Stimulated activated CD8-positive, alpha-beta memory T cell treated with anti-CD3 and anti-CD28 coated beads, Interleukin-4, amount 100 ng/mL, for 1 hour (primary cell): ENCODE measurements at regions not wholly inside any gene's neighbourhood (a gene's known extent, or its start where the extent isn't known, plus 50 kb on each side); places are given as distances from the start of the nearest gene placed in this dataset.

Experiments used
- DNase-seq, 2 donors: peaks; one replicate each; pipeline ENCODE4 v3.0.0-alpha.2; 2020; ENCODE audit warnings: low read depth in 2 of 2, low spot score in 1 of 2

- no peak for DNase-seq
Observed at GRCh38 chr21:15151385-15152103, 86.7 kb upstream of the NRIP1 start.

GRCh38 chr21:15152591-15152990, 87.8 kb upstream of the NRIP1 start:
- DNase-seq, result no peak

- DNase-seq, result no peak
Observed at GRCh38 chr21:15159382-15160020, 94.7 kb upstream of the NRIP1 start.

GRCh38 chr21:15160136-15160535, 95.3 kb upstream of the NRIP1 start:
- no peak for DNase-seq

GRCh38 chr21:15162921-15163320, 98.1 kb upstream of the NRIP1 start:
- no peak for DNase-seq

GRCh38 chr21:15164273-15164672, 99.5 kb upstream of the NRIP1 start:
- DNase-seq, result no peak

- no peak for DNase-seq
Observed at GRCh38 chr21:15164678-15165303, 100.0 kb upstream of the NRIP1 start.

GRCh38 chr21:15170614-15171013, 105.8 kb upstream of the NRIP1 start:
- DNase-seq, result no peak

- DNase-seq, result no peak
Observed at GRCh38 chr21:15171546-15171945, 106.7 kb upstream of the NRIP1 start.

- no peak for DNase-seq
Observed at GRCh38 chr21:15172963-15173362, 108.2 kb upstream of the NRIP1 start.

- DNase-seq, result no peak
Observed at GRCh38 chr21:15174923-15175322, 110.1 kb upstream of the NRIP1 start.

GRCh38 chr21:15182731-15183130, 117.9 kb upstream of the NRIP1 start:
- DNase-seq, result no peak

GRCh38 chr21:15183813-15184257, 119.0 kb upstream of the NRIP1 start:
- no peak for DNase-seq

- no peak for DNase-seq
Observed at GRCh38 chr21:15190412-15190811, 125.6 kb upstream of the NRIP1 start.

GRCh38 chr21:15190837-15191236, 126.0 kb upstream of the NRIP1 start:
- DNase-seq, result no peak

- DNase-seq, result no peak
Observed at GRCh38 chr21:15191342-15191741, 126.5 kb upstream of the NRIP1 start.

GRCh38 chr21:15192243-15192642, 127.4 kb upstream of the NRIP1 start:
- DNase-seq, result no peak

- no peak for DNase-seq
Observed at GRCh38 chr21:15193937-15194336, 129.1 kb upstream of the NRIP1 start.

GRCh38 chr21:15195104-15195503, 130.3 kb upstream of the NRIP1 start:
- DNase-seq, result no peak

GRCh38 chr21:15195768-15196167, 131.0 kb upstream of the NRIP1 start:
- no peak for DNase-seq

GRCh38 chr21:15197696-15198095, 132.9 kb upstream of the NRIP1 start:
- no peak for DNase-seq
